Hypothalamus (tissue), 51 donors: ENCODE measurements at regions not wholly inside any gene's neighbourhood (a gene's known extent, or its start where the extent isn't known, plus 50 kb on each side); places are given as distances from the start of the nearest gene placed in this dataset.

Source experiments
- DNase-seq, 51 donors: peaks; one replicate each; lab custom pipeline; 2025; lab: John Stamatoyannopoulos, UW

GRCh38 chr3:44179246-44179645 is 62.4 kb upstream of the TOPAZ1 start:
- no peak for DNase-seq

GRCh38 chr3:44184319-44184953 is 57.2 kb upstream of the TOPAZ1 start:
- peak in 35 of 51 donors; percentile 3 to 73 (median 26) for DNase-seq

- DNase-seq = no peak
Observed at GRCh38 chr3:44185396-44185915, 56.2 kb upstream of the TOPAZ1 start.

DNA sequence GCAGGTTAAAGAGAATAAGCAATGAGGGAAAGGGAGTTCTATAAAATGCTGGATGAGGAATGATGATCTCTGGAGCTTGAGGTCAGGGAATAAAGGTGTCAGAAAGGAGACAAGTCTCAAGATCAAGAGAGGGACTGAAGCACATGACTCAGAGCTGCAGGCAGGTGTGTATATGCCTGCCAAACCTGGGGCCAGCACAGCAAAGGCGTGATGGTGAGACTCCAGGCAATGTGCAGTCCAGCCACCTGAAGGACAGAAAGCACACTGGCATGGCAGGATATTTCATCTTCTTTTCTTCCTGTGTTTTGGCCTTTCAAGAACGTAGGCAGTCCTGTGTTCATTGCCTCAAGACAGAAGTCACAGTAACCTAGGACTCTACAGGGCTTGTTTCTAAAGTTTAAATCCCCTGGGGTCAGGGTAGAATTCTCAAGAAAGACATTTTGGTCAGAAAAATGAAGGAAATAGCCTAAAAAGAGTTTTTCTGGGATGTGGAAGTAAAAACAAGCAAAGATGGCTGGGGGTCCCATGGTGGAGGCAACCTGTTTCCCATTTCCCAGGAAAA is 55.5 kb upstream of the TOPAZ1 start:
- no peak for DNase-seq

DNA sequence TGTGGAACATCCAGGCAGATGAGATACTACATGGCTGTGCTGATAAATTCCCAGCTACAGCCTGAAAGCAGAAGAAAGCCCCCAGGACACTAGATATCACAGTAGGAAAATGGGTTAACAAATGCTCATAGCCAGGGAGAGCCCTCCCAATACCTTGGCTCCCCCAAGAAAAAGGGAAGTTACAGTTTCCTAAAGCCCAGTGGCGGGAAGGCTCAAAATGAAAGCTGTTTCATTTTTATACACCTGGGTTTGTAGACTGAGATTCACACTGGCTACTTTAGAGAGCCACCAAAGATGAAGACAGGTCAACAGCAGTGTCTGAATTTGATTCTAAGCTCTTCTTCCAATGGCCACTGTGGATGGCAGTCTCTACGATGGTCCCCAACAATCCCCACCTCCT is 55.0 kb upstream of the TOPAZ1 start:
- no peak for DNase-seq
